ENCODE measurements at regions not wholly inside any gene's neighbourhood (a gene's known extent, or its start where the extent isn't known, plus 50 kb on each side); places are given as distances from the start of the nearest gene placed in this dataset.

GRCh38 chr13:111536075-111536642 lies 215.7 kb downstream of the TEX29 start:
- peaks cover 66% of the 10 kb centered on the region for H3K27me3 ChIP-seq
- no peaks in the 10 kb centered on the region for H3K4me1 ChIP-seq (ENCODE audit: control insufficient read depth in 1 of 2, insufficient read depth in 1 of 2, low read depth in 1 of 2, low read length in 1 of 2)
- H3K36me3 ChIP-seq = no peaks in the 10 kb centered on the region
- H3K4me3 ChIP-seq (ENCODE audit: low read depth in 1 of 2, low read length in 1 of 2) = no peak overlapping the region
- H3K27ac ChIP-seq = no peak overlapping the region
- H3K9me3 ChIP-seq = no peaks in the 10 kb centered on the region
- TF ChIP-seq, protein P1, sequence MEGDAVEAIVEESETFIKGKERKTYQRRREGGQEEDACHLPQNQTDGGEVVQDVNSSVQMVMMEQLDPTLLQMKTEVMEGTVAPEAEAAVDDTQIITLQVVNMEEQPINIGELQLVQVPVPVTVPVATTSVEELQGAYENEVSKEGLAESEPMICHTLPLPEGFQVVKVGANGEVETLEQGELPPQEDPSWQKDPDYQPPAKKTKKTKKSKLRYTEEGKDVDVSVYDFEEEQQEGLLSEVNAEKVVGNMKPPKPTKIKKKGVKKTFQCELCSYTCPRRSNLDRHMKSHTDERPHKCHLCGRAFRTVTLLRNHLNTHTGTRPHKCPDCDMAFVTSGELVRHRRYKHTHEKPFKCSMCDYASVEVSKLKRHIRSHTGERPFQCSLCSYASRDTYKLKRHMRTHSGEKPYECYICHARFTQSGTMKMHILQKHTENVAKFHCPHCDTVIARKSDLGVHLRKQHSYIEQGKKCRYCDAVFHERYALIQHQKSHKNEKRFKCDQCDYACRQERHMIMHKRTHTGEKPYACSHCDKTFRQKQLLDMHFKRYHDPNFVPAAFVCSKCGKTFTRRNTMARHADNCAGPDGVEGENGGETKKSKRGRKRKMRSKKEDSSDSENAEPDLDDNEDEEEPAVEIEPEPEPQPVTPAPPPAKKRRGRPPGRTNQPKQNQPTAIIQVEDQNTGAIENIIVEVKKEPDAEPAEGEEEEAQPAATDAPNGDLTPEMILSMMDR (IDR thresholded peaks at IDR 0.05) = no peak

DNA sequence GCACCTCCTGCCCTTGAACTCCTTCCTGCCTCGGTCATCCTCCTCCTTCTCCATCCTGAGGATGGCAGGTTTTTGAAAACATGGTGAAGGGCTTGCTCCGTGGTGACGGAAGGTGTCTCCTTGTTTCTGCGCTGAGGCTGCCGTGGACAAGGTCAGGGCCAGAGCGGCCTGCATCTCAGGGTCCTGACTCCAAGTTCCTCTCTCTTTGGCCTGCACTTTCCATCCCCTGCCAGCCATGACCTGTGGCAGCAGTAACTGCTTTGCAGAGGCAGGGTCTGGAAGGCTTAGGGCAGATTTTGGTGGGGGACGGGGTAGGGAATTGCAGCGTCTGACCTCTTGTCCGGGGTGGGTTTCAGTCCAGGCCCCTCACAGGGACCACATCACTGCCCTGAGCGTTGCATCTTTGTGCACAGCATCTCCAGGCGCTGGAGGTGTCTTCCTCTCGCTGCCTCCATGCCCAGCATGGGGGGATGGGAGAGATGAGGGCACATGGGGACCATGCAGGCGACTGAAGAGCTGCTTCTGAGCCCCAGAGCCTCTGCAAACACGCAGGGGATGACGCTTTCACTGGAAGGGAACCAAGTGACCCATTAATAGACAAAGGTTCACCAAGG lies 216.8 kb downstream of the TEX29 start:
- Histone ChIP-seq H3K4me3 (ENCODE audit: low read depth in 1 of 2, low read length in 1 of 2) (no peak overlapping the region), H3K36me3 (no peaks in the 10 kb centered on the region), H3K27me3 (peaks cover 56% of the 10 kb centered on the region), H3K4me1 (ENCODE audit: control insufficient read depth in 1 of 2, insufficient read depth in 1 of 2, low read depth in 1 of 2, low read length in 1 of 2) (no peaks in the 10 kb centered on the region), H3K27ac (no peak overlapping the region), H3K9me3 (no peaks in the 10 kb centered on the region)
- TF ChIP-seq, protein P1 (IDR thresholded peaks at IDR 0.05) = no peak

GRCh38 chr13:111537843-111538499 lies 217.5 kb downstream of the TEX29 start:
- Histone ChIP-seq H3K27ac (no peak overlapping the region), H3K27me3 (peaks cover 48% of the 10 kb centered on the region), H3K36me3 (no peaks in the 10 kb centered on the region), H3K9me3 (no peaks in the 10 kb centered on the region), H3K4me3 (ENCODE audit: low read depth in 1 of 2, low read length in 1 of 2) (no peak overlapping the region), H3K4me1 (ENCODE audit: control insufficient read depth in 1 of 2, insufficient read depth in 1 of 2, low read depth in 1 of 2, low read length in 1 of 2) (no peaks in the 10 kb centered on the region)
- TF ChIP-seq, protein P1 (IDR thresholded peaks at IDR 0.05) = no peak

DNA sequence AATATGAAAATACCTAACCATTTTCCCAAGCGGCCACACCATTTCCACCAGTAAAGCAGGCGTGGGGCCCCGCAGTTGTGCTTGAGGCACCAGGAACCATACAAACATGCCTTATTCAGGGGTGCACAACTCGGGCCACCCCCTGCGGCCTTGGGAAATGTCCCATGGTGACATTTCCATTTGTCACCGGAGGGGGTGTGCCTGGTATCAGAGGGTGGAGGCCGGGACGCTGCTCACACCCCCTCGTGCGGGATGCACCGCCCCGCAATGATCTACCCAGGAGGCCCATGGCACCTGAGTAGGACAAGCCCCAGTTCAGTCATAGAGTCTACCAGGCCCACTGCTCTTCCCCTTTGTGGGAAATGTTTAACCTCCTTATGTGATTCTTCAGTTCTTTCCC lies 218.8 kb downstream of the TEX29 start:
- no peaks in the 10 kb centered on the region for H3K4me1 ChIP-seq (ENCODE audit: control insufficient read depth in 1 of 2, insufficient read depth in 1 of 2, low read depth in 1 of 2, low read length in 1 of 2)

DNA sequence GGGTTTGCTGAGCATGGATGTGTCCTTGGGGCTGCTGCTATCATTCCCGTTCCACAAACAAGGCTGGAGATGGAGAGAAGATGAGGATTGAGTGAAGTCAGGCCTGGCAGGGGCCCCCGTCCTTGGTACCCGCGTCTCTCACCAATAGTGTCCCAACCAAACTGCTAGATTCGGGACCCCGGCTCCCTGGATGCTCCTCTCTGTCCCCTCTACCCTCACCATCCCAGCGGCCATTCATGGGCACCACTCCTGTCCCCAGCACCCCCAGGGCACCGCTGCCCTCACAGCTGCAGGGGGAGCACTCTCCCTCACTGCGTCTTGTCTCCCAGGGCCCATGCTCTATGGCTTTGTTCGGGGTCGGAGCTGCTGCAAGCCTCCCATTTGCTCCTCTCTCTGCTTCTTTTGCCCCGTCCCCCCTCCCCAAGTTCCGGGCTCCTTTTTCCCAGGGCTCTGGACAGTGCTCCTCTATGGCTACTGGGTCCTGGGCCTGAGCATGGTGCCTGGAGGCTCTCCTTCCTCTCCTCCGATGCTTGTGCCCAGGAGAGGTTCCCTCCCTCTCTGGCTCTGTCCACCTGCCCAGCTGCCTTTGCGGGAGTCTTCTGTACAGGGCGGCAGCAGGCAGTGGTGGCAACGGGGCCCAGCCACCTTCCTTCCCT lies 219.5 kb downstream of the TEX29 start:
- Histone ChIP-seq H3K36me3 (no peaks in the 10 kb centered on the region), H3K27me3 (peaks cover 29% of the 10 kb centered on the region), H3K4me3 (ENCODE audit: low read depth in 1 of 2, low read length in 1 of 2) (no peak overlapping the region), H3K9me3 (no peaks in the 10 kb centered on the region), H3K4me1 (ENCODE audit: control insufficient read depth in 1 of 2, insufficient read depth in 1 of 2, low read depth in 1 of 2, low read length in 1 of 2) (no peaks in the 10 kb centered on the region), H3K27ac (no peak overlapping the region)
- TF ChIP-seq, protein P1 (IDR thresholded peaks at IDR 0.05) = no peak

More for the DNA sequence above, 218.8 kb downstream of the TEX29 start:
- no peaks in the 10 kb centered on the region for H3K36me3 ChIP-seq
- H3K4me3 ChIP-seq (ENCODE audit: low read depth in 1 of 2, low read length in 1 of 2) = no peak overlapping the region
- TF ChIP-seq, protein P1 (IDR thresholded peaks at IDR 0.05) = no peak
- H3K27me3 ChIP-seq = peaks cover 35% of the 10 kb centered on the region
- no peak overlapping the region for H3K27ac ChIP-seq
- no peaks in the 10 kb centered on the region for H3K9me3 ChIP-seq
